HG03175 (cell line): ENCODE measurements at regions not wholly inside any gene's neighbourhood (a gene's known extent, or its start where the extent isn't known, plus 50 kb on each side); places are given as distances from the start of the nearest gene placed in this dataset.
"Not testable (repeated sequence)": the region's sequence is repeated elsewhere in the genome, so short reads cannot be mapped to it uniquely, and the experiment has no call there.

Source experiments
- ATAC-seq: cut with Tn5 transposase; IDR thresholded peaks from one replicate; pipeline ENCODE4 v1.9.1; 2021; ENCODE audit warnings: mild to moderate bottlenecking, moderate library complexity; ENCODE audit not compliant: unreplicated experiment

DNA sequence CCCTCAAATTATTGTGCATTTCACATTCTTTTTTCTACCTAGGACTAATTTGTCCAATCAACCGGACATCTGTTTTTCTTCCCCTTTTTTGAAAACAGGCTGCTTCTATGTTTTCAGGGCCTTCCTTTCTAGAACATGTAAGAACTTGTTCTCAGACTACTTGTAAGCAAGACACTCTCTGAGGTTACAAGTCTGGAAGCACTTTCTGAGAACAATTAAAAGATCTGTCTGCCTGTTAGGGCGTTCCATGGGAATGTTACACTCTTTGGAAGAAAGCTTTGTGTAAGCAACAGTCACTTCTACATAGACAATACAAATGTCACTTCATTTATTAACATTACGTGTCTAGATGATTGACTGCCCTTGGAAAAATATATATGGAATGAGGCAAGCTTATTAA lies 50.9 kb upstream of the HSPB3 start:
- no peak for ATAC-seq

DNA sequence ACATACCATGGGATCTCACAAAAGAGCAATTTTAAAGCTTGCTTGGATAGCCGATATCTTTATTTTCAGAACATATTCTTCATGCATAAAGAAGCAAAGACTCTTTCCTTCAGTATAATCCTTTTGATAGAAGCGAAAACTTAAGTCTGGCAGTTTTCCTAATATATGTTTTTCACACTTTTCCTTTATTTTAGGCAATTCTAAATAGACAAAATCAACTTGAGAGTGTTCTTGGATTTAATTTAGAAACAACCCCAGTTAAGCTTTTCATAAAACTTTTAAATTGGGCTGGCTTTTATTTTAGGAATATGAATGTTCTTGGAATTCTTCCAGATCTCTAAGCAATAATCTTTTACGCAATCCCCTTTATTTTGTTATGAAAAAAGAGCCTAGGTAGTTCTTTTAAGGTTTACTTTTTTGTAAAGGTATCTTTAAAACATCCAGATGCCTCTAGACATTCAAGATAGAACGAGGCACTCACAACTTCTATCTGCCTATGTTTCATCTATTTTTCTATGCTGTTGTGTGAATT lies 51.5 kb upstream of the HSPB3 start:
- ATAC-seq = no peak

DNA sequence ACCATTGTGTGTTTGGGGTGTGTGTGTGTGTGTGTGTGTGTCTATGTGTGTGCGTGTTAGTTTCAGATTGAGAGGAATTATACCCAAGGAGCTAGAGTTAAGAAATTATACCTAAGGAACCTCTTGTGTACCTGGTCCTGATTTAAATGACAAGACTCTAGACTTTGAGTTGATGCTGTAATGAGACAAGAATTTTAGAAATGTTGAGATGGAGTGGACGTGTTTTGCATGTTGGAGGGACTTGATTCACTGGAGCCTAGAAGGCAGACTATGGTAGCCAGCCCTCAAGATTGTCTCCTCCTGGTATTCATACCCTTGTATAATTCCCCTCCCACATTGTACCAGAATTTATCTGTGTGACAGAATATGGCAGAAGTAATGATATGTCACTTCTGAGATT lies 52.4 kb upstream of the HSPB3 start:
- ATAC-seq = no peak

DNA sequence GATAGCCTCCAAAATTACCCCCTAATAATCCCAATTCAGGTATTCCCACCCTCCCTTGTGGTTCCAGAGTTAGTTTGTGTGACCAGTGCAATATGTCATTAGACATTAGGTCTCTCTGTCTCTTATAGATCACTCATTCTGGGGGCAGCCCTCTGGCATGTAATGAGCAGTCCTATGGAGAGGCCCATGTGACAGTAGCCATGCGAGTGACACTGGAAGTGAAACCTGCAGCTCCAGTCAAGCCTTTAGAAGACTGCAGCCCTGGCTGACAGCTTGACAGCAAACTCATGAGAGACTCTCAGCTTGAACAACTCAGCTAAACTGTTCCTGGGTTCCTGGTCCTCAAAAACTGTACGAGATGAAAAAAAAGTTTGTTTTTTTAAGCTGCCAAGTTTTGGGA lies 54.0 kb upstream of the HSPB3 start:
- ATAC-seq = peak; percentile 90

DNA sequence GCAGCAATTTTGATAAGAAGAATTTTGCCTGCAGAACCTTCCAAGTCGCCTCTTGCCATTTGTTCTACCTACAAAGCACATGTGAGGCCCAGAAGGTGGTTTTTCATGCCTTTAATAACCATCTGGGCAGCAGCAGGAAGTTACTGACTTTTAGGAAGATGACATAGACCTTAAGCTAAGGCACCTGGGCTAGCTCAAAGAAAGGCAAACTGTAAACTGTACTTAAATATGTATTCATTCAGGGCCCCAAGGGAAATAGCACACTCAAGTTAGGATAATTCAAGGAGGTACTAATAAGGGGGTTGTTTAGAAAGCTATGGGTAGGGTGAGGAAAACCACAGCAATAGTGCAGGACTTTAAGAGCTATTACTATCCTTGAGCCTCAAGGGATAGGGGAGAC lies 57.3 kb upstream of the HSPB3 start:
- no peak for ATAC-seq

DNA sequence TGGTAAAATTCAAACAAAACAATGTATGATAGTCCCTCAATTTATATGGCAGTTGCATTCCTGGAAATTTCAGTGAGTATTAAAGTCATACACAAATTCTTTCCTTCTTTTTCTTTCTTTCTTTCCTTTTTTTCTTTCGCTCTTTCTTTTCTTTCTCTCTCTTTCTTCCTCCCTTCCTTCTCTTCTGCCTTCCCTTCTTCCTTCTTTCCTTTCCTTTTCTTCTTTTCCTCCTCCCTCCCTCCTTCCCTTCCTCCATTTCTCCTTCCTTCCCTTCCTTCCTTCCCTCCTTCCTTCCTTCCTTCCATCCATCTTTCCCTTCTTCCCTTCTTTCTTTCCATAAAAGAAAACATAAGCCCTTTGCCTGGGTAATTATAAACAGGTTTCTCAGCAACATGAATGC lies 58.1 kb upstream of the HSPB3 start:
- no peak for ATAC-seq

DNA sequence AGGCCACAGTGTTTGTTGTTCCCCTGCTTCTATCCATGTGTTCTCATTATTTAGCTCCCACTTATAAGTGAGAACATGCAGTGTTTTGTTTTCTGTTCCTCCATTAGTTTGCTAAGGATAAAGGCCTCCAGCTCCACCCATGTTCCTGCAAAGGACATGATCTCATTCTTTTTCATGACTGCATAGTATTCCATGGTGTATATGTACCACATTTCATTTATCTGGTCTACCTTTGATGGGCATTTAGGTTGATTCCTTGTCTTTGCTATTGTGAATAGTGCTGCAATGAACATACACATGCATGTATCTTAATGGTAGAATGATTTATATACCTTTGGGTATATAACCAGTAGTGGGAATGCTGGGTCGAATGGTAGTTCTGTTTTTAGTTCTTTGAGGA lies 62.5 kb upstream of the HSPB3 start:
- ATAC-seq = not testable (repeated sequence)

DNA sequence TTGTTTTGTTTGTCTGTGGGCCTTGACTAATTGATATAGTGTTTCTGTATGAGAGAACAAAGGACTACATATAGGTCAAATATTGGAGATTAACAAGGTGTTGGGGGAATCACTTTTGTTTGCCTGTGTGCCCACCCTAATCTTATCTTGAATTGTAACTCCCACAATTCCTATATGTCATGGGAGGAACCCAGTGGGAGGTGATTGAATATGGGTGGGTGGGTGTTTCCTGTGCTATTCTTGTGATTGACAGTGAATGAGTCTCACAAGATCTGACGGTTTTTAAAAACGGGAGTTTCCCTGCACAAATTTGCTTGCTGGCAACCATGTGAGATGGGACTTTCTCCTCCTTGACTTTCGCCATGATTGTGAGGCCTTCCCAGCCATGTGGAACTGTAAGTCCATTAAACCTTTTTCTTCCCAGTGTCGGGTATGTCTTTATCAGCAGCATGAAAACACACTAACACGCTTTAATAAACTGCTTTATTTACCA lies 64.9 kb upstream of the HSPB3 start:
- no peak for ATAC-seq

DNA sequence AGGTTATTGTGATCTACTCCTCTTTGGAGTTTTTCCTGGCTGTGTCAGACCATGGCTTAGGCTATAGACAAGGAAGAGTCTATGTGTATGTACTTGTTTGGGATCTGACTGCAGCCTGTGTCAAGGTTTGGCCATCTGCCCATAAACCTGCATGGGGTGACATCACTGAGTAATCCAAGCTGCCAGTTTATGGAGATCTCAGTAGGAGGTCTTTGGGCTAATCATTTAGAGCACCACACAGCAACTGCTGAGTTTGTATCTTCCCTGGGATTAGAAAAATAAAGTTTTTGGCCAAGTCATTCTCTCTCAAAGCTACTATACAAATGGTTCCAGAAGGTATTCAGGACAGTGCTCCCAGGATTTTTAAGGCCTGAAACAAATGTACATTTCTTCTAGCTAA lies 65.5 kb upstream of the HSPB3 start:
- ATAC-seq = no peak

DNA sequence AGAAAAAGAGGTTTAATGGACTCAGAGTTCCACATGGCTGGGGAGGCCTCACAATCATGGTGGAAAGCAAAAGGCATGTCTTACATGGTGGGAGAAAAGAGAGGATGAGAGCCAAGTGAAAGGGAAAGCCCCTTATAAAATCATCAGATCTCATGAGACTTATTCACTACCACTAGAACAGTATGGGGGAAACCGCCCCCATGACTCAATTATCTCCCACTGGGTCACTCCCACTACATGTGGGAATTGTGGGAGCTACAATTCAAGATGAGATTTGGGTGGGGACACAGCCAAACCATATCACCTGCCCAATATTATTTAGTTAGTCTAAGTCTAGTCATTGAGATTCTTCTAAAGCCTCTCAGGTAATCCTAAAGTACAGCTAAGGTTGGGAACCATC lies 66.1 kb upstream of the HSPB3 start:
- not testable (repeated sequence) for ATAC-seq

DNA sequence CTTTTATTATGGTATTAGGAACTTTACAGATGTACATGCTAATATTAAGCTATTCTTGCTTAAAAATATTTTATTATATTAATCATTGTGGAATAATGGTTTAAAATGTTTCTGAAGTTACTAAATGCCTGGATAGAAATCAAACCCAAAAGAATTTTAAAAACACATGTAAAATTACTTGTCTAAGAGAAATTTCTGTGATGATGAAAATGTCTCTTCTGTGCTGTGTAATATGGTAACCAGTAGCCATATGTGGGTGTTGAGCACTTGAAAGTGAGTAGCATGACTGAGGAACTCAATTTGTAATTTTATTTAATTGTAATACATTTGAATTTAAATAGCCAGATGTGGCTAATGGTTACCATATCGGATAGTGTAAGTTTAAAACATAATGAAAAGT lies 66.7 kb upstream of the HSPB3 start:
- ATAC-seq = no peak

DNA sequence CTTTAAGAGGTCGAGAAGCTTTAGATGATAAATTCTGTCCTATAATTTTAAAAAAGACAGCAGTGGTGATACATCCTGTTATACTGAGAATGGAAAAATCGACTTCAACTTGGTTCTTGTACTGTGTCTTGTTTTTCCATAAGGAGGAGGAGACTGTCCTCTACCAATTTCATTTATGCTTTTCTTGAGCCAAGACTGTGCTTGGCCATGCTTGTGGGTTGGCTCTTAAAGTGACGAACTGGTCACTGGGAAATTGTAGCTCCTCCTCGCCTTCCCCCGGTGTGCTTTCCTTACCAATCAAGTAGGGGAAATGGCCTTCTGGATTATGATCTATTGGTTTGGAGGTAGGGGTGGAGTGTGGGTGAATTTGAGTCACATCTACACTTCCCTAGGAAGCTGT lies 67.1 kb upstream of the HSPB3 start:
- ATAC-seq = no peak

DNA sequence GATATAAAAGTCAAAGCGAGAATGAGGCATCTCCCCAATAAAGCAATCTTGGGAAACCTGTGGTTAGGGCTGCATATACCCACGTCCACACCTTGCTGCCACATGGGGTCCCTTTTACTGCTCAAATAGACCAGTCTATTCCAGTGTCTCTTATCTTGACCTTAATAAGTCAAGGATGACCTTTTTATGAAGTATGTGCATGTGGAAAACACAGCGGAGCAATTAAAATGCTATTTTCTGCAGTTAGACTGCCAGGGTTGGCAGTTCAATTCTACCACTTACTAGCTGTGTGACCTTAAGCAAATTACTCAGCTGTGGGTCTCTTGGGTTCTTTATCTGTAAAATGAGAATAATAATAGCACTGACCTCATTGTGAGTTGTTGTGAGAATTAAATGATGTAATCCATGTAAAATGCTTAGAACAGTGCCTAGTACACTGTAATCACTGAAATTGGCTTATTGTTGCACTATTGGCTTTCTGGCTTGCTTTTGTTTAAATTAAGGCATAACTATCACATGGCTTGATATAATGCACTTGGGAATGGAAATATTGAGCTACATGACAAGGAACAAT lies 67.8 kb upstream of the HSPB3 start:
- no peak for ATAC-seq

DNA sequence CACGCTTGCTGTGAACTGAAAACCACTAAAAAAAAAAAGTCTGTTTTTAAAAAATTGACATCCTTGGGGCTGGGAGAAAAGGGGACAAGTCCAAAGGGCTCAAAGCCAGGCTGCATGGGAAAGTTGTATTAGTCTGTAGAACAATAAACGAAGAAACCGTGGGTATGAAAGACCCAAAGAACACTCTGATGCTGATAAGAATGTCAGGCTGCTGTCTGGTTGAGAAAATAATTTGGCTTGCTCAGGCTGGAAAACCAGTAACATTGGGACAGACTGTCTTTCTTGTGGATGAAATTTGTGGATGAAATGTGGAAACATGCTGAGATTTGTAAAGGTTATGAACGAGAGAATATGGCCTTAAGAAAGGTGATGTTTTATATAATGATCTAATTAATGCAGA lies 68.5 kb upstream of the HSPB3 start:
- no peak for ATAC-seq

DNA sequence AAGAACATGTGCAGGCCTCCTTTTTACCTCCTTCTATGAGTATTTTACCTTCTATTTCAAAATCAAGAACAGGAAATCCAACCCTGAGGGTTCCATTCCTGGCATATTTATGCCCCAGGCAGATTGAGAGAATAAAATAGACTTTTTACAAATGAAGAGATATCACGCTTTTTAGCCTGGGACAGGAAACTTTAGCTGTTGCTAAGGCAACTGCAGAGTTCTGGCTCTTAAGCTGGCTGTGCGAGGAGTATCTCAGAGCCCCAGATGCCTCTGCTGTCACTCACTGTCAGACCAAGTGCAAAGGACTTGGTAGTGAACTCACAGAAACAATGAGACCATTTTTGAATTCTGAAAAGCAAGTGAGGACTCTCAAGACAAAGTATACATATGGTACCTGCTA lies 69.5 kb upstream of the HSPB3 start:
- ATAC-seq = no peak

DNA sequence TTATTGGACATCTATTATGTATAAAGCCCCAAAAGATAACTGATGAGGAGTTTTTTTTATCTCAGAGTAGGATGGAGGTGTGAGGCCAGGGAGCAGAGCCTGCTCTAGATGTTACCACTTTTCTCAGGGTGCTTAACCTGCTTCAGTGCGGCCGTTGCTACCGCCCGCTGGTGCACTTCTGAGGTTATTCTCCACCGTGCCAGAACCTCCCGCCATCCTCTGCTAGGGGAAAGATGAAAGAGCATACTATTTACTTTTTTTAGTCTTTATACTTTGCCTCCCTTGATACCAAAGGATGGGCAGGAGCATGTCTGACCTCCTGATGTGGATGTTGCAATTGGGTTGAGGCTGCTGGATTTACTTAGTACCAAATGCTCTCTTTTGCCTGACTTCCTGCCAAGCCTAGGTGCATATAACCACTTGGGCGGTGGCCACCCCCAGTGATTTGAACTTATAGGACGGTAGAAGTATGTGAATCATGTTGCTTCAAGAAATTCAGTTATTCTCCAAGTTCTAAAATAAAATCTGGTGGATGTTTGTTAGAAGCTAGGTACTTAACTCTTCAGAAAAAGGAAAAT lies 71.1 kb upstream of the HSPB3 start:
- no peak for ATAC-seq

DNA sequence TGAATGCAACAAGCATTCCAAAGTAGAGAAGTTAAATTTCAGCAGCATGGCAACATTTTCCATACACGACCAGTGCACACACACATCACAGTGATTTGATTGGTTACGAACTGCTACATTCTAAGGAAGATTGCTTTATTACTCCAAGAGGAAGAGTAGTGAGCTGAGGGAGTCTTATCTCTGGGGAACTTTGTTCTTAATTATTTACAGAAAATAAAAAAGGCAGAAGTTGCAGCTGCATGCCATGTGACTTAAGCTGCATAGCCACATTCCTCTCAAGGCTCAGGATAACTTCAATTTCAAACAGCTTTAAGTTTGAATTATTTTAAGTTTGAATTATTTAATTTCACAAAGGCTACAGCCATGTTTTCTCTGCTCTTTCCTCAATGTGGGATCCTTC lies 71.6 kb upstream of the HSPB3 start:
- no peak for ATAC-seq

DNA sequence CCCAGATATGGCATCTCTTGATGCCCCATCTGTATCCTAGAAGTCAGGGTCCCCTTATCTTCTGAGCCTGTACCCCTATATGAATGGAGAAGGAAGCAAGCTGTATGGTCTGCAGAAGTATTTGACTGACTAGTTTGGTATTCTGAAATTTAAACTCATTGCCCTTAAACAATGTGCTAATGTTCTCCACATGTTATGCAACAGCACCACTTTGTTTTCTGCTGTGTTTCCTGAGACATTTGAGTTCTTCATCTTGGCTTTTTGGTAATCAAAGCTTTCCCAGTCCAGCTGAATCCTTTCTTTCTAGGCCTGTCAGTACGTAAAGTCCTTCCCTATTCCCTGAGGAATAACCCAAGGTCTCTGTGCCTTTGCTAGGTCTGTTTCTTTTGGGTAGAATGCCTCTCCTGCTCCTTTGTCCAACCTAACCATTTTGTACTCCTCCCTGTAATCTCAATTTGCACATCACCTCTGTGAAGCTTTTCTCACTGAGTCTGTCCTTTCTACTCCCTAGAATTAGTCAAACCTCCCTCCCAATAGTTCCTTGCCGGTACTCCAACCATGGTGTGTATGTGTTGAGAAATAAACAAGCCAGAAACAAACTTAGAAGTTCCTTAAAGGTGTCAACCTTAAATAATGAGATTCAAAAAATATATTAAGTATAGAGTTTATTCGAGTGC lies 72.1 kb upstream of the HSPB3 start:
- no peak for ATAC-seq

DNA sequence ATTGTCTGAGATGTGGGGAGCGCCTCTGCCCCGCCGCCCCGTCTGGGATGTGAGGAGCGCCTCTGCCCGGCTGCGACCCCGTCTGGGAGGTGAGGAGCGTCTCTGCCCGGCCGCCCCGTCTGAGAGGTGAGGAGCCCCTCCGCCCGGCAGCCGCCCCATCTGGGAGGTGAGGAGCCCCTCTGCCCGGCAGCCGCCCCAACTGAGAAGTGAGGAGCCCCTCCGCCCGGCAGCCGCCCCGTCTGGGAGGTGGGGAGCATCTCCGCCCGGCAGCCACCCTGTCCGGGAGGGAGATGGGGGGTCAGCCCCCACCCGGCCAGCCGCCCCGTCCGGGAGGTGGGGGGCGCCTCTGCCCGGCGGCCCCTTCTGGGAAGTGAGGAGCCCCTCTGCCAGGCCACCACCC lies 70.9 kb upstream of the ARL15 start:
- not testable (repeated sequence) for ATAC-seq

DNA sequence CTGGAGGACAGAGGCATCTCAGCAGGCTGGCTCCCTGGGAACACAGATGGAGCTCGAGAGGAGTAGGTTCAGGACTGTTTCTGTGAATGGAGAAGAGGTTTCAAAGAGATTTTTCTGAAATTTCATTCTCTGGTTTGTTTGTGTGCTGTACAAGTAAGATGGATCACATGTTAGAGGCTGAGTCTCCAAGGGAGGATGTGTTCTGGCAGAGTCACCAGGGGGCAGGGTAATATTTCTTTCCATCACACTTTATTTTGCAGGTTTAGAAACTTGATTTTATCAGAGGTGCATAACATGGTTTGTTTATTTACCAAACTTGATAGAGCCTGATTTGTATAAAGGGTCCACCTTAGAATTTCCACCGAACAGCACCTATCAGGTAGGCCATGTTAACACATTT lies 69.2 kb upstream of the ARL15 start:
- no peak for ATAC-seq

DNA sequence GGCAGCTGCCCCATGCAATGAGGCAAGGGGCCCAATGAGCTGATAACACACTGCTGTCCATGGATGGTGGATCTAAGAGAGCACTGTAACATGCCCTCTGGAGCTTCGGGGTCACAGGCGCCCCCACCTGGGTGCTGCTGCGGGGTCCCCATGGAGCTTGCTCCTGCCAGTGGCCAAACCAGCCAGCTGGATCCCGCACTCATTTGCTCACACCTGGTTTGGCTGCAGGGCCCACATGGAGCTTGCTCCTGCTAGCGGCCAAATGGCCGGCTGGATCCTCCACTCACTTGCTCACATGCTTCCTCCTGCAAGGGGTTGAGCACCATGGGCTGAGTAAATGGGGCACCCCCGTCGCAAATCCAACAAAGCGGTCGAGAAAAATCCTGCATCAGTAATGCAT lies 68.3 kb upstream of the ARL15 start:
- ATAC-seq = no peak

DNA sequence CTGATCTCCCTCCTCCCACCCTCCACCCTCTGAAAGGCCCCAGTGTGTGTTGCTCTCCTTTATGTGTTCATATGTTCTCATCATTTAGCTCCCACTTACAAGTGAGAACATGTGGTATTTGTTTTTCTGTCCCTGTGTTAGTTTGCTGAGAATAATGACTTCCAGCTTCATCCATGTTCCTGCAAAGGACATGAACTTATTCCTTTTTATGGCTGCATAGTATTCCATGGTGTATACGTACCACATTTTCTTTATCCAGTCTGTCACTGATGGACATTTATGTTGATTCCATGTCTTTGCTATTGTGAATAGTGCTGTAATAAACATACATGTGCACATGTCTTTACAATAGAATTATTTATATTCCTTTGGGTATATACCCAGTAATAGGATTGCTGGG lies 67.0 kb upstream of the ARL15 start:
- not testable (repeated sequence) for ATAC-seq
